Kidney tubule cell (primary cell): ENCODE measurements at regions not wholly inside any gene's neighbourhood (a gene's known extent, or its start where the extent isn't known, plus 50 kb on each side); places are given as distances from the start of the nearest gene placed in this dataset.
"Not testable (repeated sequence)": the region's sequence is repeated elsewhere in the genome, so short reads cannot be mapped to it uniquely, and the experiment has no call there.

Source experiments
- DNase-seq: peaks from one replicate; pipeline ENCODE4 v3.0.0-alpha.2; 2018; ENCODE audit warnings: low spot score

GRCh38 chr1:146326863-146327262, 98.0 kb upstream of the NOTCH2NLA start:
- DNase-seq: not testable (repeated sequence)

- DNase-seq: not testable (repeated sequence)
Observed at GRCh38 chr1:146324463-146324862, 95.6 kb upstream of the NOTCH2NLA start.

GRCh38 chr1:146323302-146323701, 94.5 kb upstream of the NOTCH2NLA start:
- DNase-seq: not testable (repeated sequence)

GRCh38 chr1:146322893-146323292, 94.1 kb upstream of the NOTCH2NLA start:
- not testable (repeated sequence) for DNase-seq

- not testable (repeated sequence) for DNase-seq
Observed at GRCh38 chr1:146318715-146319114, 89.9 kb upstream of the NOTCH2NLA start.

GRCh38 chr1:146317785-146318184, 89.0 kb upstream of the NOTCH2NLA start:
- not testable (repeated sequence) for DNase-seq

GRCh38 chr1:146314449-146315246, 85.8 kb upstream of the NOTCH2NLA start:
- not testable (repeated sequence) for DNase-seq

- DNase-seq: not testable (repeated sequence)
Observed at GRCh38 chr1:146310579-146310978, 81.8 kb upstream of the NOTCH2NLA start.

- not testable (repeated sequence) for DNase-seq
Observed at GRCh38 chr1:146309427-146309826, 80.6 kb upstream of the NOTCH2NLA start.

GRCh38 chr1:146308892-146309291, 80.1 kb upstream of the NOTCH2NLA start:
- DNase-seq: not testable (repeated sequence)

GRCh38 chr1:146308152-146308551, 79.3 kb upstream of the NOTCH2NLA start:
- not testable (repeated sequence) for DNase-seq

GRCh38 chr1:146307632-146308031, 78.8 kb upstream of the NOTCH2NLA start:
- DNase-seq: not testable (repeated sequence)

GRCh38 chr1:146306651-146307050, 77.8 kb upstream of the NOTCH2NLA start:
- not testable (repeated sequence) for DNase-seq

- not testable (repeated sequence) for DNase-seq
Observed at GRCh38 chr1:146305442-146305841, 76.6 kb upstream of the NOTCH2NLA start.

- not testable (repeated sequence) for DNase-seq
Observed at GRCh38 chr1:146298575-146298897, 69.7 kb upstream of the NOTCH2NLA start.

- DNase-seq: not testable (repeated sequence)
Observed at GRCh38 chr1:146297781-146298574, 69.2 kb upstream of the NOTCH2NLA start.

GRCh38 chr1:146292940-146293936, 64.4 kb upstream of the NOTCH2NLA start:
- DNase-seq: not testable (repeated sequence)

GRCh38 chr1:146292424-146292823, 63.6 kb upstream of the NOTCH2NLA start:
- not testable (repeated sequence) for DNase-seq

- not testable (repeated sequence) for DNase-seq
Observed at GRCh38 chr1:146287881-146288280, 59.1 kb upstream of the NOTCH2NLA start.

GRCh38 chr1:146284760-146285159, 55.9 kb upstream of the NOTCH2NLA start:
- not testable (repeated sequence) for DNase-seq

- not testable (repeated sequence) for DNase-seq
Observed at GRCh38 chr1:146283527-146283880, 54.7 kb upstream of the NOTCH2NLA start.
